GM18507 (cell line): ENCODE measurements at regions not wholly inside any gene's neighbourhood (a gene's known extent, or its start where the extent isn't known, plus 50 kb on each side); places are given as distances from the start of the nearest gene placed in this dataset.
A peak's percentile ranks its signal among the peaks of the same experiment; 100 is the strongest.

ENCODE experiments used
- DNase-seq: peaks from one replicate; pipeline ENCODE4 v3.0.0; 2011; ENCODE audit warnings: low read depth; ENCODE audit not compliant: insufficient read length; ENCODE audit errors: extremely low spot score
- FAIRE-seq: peaks from 2 replicates; lab custom pipeline; 2011; peaks lifted over from hg19 to GRCh38; lab: Jason Lieb, UNC

DNA sequence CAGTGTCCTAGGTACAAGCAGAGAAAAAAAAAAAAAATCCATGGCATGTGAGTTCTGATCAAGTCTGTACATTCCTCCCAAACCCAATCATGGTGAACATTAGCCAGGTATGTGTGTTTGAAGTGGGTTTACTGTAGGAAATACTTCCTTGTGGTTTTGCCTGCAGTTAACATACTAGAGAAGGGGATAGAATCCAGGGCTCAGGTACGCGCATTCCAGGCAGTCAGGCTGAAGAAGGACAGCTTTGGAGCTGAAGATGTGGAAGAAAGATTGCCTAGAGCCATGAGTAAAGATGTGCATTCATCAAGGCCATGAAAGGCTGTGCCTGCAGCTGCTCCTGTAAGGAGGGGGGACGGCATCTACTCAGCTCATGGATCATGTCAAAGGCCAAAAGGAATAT is 88.2 kb upstream of the NTF3 start:
- DNase-seq: no peak
- no peak for FAIRE-seq

DNA sequence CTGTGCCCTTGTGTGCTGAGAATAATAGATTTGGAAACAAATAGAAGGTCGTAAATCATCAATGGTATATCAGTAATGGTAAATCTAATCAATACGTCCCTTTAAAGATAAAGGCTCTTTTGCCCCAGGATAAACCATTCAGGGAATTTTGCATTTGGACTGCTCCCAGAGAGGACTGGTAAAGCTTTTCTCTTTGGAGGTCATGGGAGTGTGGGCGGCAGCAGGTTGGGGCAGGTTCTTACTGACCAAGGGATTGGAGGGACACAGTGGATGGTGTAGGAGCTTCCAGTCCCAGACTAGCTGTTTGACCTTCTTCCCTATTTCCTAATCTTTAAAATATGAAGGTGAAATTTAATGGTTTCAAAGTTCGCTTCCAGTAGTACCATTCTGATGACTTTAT is 87.8 kb upstream of the NTF3 start:
- FAIRE-seq (no peak), DNase-seq (no peak)

DNA sequence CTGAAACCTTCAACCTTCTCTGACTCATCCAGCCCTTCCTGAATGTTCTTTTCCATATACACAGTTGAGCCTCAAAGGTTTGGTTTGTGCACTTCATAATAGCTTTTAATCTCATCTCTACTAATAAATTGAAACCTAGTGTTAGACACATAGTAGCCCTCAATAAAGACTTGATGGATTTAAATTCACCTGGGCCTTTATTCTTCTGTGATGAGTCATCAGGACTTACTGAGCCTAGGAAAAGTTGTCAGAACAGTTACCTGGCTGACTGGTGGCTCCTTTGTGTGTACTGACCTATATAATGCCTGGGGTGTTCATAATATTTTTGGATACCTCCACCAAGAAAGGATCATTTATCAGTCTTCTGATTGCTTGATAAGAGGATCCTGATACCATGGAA is 86.4 kb upstream of the NTF3 start:
- FAIRE-seq (no peak), DNase-seq (no peak)

DNA sequence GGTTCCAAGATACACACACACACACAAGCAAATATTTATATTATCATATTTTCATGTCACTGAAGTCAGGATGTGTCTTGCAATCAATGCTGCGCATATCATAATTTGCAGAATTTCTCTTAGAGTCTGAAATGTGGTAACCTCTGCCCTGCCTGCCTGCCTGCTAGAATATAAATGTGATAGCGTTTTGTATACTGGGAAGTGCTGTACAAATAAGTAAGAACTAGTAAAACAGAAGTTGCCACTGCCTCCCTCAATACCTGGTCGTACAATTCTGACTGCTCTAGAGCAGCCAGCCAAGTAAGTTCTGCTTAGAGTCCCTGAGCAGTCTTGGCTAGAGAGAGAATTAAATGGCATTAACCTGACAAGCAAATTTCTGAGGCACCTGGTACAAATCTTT is 83.9 kb upstream of the NTF3 start:
- FAIRE-seq: no peak

DNA sequence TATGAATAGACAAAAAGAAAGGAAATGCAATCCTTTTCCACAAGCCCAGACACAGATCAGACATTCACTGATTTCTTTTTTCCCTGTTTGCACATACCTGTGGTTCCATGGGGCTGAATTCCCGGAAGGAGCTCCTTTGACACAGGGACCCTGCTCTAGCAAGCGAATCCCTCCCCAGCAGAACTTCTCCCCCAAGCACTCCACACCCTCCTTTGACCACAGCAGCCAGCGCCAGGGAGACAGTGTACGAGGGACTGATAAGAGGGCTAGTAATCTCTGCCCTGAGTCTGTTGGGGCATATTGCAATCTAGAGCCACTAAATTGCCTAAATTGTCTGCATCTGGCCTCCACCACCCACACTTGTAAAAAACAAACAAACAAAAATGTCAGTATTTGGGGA is 83.4 kb upstream of the NTF3 start:
- no peak for FAIRE-seq

More for the DNA sequence above, 83.9 kb upstream of the NTF3 start:
- DNase-seq: no peak

DNA sequence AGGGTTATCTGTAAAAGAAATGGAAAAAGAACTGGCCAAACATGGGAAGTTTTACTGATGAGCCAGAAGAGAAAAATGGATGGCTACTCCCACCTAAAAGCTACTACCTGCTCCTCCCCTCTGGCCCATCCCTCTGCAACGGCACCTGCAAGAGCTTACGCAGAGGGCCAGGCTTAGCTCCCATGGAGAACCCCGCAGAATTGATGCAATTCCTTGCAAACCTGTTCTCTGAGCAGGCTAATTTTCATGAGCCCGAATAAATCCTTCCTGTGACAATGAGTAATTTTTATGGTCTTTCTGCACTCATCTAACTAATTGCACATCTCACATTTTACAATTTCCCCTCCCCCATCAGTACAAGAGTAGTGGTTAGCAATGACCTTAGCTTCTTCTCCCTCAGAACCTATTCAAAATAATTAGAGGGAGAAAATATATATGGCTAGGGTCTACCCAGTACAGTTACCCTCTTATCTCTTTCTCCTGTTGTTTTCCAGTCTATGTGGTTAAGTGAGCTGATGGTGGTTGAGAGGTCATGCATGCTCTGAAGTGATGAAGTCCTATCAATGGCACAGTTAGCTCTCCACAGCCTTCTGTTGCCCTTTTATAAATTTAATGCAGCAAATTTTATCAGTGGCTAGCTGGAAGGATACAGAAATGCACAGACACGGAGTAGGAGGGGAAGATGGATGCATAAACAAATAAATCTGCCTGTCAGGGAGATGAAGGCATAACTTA is 67.7 kb upstream of the NTF3 start:
- FAIRE-seq: no peak
- no peak for DNase-seq

More for the DNA sequence above, 83.4 kb upstream of the NTF3 start:
- no peak for DNase-seq

DNA sequence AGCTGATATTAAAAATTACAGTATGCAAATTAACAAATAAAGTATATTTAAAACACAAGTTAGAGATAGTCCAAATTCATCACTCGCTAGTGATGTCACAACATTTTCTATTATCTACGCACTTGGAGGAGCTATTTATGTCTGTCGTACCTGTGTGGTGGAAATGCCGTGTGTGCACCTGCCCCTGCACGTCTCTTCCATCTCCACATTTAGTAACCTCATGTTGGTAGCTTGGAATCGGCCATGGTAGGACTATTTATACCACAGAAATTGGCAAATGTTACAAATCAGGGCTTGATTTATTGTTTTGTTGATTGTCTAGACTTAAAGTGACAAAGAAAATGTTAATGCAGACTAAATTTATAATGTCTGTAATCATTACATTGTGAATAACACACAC is 62.6 kb upstream of the NTF3 start:
- DNase-seq (no peak), FAIRE-seq (no peak)

DNA sequence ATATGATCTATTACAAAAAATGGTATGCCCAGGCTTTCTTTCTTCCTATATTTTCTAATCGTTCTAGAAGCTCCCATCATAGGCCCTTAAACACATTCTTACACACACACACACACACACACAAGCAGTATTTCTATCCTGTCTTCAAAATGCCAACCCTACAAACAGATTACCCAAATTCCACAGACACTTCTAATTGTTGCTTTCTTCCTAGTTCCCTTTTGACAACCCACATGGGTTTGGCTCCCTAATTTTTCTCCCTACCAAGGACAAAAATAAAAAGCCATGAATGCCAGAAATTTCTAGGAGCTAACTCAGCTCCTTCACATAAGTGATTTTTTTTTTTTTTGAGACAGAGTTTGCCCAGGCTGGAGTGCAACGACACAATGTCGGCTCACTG is 60.3 kb upstream of the NTF3 start:
- no peak for FAIRE-seq
- DNase-seq: no peak

DNA sequence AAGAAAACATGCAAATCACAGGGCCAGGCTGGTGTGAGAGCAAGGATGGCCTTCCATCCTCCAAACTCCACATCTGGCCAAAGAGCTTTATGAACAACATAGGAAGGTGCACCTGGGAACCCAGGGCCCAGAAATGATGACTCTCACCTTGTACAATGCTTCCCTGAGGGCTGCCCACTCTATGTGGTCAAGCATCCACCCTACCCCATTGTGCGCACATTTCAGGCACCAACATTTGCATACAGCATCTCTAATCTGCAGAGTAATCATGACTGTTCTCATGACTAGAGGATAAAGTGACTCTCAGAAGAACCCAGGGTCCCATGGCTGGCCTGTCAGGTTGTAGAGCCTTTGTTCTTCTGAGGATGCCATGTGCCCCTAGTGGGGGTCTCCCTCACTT is 57.2 kb upstream of the NTF3 start:
- no peak for FAIRE-seq
- DNase-seq: no peak

DNA sequence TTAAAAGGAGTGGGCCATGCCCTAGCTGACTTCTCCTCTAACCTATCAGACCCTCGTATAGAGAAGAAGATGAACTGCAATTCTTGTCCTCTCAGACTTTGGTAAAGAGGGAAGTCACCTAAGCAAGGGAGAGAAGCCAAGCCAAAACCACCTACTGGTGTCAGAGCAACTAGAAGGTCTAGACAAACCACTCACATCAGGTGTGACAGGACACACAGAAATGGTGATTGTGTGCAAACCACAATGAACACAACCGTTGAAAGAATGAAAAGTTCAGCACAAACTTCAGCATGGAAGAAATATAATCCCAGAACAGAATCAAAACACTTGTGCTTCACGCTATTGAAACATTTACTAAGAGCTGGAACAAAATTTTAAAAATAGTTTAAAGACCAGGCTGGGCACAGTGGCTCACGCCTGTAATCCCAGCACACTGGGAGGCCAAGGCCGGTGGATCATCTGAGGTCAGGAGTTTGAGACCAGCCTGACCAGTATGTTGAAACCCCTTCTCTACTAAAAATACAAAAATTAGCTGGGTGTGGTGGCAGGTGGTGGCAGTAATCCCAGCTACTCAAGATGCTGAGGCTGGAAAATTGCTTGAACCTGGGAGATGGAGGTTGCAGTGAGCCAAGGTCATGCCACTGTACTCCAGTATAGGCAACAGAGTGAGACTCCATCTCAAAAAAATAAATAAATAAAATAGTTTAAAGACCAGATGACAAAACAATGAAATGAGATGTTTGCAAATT is 56.2 kb upstream of the NTF3 start:
- DNase-seq (no peak), FAIRE-seq (no peak)

DNA sequence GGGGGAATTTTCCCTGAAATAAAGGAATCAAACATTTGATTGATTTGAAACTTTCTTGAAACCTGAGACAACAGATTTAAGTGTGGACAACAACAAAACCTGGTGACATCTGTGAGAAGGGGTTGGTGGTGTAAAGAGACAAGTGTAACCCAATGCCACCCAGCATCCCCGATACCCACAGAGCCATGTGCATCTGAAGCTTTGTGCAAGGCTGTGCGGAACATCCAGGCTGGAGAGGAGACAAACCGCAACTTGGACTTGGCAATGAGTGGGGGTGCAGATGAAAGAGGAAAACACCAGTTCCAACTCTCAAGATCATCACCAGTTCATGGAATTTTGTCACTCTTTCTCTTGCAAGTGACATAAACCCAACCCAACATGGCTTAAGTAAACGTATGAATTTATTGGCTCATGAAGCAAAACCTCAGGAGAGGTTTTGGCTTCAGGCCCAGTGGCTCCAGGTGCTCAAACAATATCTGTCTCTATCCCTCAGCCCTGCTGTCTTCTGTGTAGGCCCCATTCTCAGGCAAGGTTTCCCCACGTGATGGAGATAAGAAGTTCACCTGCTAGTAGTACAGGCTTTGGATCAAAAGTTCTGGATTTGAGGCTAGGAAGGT is 55.2 kb upstream of the NTF3 start:
- DNase-seq: no peak
- FAIRE-seq: no peak

DNA sequence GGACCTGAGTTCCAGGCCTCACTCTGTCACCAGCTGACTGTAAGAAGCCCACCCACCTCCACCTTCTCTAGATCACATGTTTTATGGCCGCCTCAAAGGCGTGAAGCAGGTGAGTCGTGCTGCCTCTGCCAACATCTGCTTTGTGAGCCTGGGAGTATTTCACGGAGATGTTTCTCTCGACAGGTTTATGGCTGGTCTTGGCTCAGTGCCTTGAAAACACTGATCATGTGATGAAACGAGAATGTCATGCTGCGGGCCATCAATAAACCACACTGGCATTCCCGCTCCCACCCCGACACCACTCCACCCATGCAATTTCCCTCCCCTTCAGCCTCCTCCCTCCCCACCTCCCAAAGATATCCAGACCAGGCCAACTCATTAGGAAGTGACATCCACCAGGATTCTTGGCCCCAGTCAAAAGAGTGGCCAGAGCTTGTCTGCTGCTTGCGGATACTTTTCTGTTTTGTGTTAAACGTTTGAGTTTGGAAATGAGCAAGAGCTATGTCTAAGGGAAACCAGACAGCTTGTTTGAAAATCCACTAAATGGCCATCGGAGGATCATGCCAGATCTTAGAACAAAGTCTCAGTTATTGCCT is 53.8 kb upstream of the NTF3 start:
- FAIRE-seq (no peak), DNase-seq (no peak)

DNA sequence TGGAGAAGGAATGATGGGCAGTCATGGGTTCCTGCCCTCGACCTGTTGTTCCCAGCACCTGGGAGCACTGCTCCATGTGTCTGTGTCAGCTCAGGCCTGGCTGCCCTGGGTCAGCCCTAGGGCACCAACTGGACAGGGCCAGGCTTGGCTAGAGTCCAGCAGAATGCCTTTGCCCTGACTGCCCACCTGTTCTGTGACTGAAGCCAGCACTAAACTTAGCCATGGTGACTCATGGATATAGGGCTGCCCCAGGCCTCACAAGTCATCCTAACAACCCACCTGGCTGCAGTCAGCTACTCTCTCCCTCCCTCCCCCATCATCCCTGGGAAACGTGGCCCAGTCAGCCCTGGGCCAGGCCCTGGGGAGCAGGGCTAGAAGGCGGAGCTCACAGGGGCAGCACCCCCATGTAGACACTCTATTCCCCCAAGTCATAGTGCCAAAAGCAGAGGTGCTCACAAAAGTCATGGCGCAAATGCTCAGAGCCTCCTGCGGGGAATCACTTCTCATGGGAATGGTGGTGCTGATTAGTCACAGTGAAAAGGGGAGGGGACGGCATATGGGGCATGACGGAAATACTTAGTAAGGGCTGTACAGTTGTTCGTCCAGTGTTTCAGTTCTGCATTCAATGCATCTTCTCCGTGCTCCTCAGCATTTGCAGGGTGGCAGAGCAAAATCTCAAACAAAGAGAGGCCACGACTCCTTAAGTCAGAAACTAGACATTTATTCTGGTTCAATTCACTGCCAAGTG is 52.0 kb upstream of the NTF3 start:
- peak; percentile 51 for FAIRE-seq
- no peak for DNase-seq
